ENCODE measurements at regions not wholly inside any gene's neighbourhood (a gene's known extent, or its start where the extent isn't known, plus 50 kb on each side); places are given as distances from the start of the nearest gene placed in this dataset.
A peak's percentile ranks its signal among the peaks of the same experiment; 100 is the strongest.
"Not testable (repeated sequence)": the region's sequence is repeated elsewhere in the genome, so short reads cannot be mapped to it uniquely, and the experiment has no call there.

DNA sequence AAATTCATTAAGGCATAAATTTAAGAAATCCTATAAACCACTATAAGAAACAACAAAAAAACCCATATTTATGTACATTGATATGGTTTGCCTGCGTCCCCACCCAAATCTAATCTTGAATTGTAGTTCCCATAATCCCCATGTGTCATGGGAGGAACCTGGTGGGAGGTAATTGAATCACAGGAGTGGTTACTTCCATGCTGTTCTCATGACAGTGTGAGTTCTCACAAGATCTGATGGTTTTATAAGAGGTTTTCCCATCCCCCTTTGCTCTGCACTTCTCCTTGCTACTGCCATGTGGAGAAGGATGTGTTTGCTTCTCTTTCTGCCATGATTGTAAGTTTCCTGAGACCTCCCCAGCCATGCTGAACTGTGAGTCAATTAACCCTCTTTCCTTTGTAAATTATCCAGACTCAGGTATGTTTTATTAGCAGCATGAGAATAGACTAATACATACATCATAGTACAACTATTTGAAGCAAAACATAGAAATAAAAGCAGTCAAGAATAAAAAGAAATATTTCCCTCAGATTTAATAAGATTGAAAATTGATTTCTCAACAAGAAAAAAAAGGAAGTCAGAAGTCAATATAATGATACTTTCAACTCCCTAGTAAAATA is 209.0 kb upstream of the GPC6 start:
- DNase-seq: no peak

DNA sequence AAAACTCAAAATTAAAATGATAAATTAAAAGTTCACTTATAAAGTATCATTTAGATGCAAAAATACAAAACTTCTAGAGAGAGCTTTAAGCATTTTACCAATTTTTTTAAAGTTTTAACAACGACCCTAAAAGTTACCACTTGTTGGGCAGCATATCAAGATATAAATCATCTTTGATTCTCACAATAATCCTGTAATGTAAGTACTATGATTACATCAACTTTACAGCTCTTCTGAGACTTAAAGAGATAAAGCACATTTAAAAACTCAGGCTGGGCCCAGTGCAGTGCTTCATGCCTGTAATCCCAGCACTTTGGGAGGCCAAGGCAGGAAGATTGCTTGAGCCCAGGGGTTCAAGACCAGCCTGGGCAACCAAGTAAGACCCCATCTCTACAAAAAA is 202.7 kb upstream of the GPC6 start:
- no peak for DNase-seq

DNA sequence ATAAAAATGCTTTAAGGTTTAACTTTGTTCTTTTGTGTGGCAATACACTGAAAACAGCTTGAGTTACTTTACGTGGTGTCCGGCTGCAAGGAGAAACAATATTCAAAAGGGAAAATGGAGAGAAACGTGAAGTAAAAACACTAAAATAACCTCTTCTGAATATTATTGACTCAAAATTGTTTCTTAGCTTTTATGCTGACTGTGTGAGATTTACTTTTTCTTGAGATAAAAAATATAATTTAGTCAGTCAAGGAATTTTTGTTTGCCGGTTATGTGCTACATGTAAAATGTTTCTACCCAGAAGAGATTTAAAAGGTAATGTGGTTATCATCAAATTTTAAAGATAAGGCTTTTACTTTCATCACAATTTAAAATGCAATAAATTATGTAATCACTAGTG is 200.6 kb upstream of the GPC6 start:
- no peak for DNase-seq

DNA sequence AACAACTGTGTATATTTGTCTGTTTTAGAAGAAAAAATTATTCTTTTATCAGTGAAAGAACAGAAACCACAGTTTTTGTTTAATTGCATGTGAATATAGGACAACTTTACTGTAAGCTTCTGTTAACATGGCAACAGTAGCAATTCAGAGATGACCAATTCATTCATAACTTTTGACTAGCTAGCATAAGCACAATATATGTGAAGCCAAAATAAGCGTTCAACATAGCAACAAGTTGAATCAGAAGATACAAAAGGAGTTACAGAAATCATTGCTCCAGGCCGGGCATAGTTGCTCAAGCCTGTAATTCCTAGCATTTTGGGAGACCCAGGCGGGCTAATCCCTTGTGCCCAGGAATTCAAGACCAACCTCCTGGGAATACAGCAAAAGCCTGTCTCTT is 197.1 kb upstream of the GPC6 start:
- DNase-seq: peak; percentile 78

DNA sequence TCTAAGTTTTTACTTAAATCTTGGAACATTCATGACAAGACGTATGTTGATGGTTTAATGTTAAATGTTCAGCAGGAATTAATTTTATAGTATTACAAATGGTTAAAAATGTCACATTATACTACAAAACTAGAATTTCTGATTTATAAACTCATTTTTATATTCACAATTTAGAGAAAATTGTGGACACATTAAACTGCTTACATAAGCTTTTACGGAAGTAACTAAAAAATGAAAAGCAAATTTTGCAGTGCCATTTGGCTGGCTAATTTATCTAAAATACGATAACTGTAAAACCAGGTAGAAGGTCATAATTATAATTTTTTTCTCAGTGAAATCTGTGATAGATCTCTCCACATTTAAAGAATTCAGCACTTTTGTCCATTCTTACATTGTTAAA is 190.2 kb upstream of the GPC6 start:
- no peak for DNase-seq

DNA sequence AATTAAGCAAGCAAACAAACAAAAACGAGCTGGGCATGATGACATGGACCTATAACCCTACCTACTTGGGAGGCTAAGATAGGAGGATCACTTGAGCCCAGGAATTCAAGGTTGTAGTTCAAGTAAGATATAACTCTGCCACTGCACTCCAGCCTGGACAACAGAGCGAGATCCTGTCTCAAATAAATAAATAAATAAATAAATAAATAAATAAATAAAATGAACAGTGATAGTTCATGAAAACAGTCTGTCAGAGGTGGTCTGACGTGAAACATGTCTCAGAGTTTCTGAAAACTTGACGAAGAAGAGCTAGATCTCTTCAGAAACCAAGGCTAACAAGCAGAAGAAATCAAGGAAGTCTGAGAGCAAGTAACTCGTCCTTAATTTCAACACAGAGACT is 188.8 kb upstream of the GPC6 start:
- DNase-seq: no peak

DNA sequence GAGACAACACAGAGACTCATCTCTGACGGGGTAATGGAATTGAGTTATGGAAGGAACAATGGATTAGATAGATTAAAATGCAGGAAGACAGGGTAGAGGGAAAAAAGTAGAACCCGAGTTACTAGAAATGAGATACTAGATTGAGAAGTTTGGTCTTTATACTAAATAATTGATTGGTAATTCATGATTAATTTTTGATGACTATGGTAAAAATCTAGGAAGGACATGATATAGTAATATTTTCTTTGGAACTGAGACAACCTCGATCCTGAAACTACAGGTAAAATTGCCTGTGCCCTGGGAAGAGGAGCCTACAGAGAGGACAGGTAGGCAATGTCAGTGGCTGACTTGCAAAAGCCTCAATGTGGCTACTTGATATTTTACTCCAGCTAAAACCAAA is 188.4 kb upstream of the GPC6 start:
- no peak for DNase-seq

DNA sequence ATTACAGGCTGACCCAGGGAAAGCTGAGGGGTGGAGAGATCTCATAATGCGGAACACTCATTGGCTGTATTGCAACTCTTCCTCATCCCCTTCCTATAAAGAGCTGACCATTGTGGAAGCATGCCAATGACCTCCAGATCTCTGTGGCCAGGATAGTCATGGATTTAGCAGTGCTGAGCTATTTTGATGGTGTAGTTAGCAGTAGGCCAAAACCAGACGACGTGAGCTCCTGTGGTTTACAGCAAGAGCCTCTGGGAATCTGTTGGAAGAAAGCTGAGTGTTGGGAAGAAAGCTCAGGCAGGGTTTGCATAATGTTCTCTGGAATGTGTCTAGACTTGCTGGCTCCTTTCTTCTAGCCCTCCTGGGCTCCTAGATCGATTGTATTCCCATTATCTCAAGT is 187.5 kb upstream of the GPC6 start:
- peak; percentile 71 for DNase-seq

DNA sequence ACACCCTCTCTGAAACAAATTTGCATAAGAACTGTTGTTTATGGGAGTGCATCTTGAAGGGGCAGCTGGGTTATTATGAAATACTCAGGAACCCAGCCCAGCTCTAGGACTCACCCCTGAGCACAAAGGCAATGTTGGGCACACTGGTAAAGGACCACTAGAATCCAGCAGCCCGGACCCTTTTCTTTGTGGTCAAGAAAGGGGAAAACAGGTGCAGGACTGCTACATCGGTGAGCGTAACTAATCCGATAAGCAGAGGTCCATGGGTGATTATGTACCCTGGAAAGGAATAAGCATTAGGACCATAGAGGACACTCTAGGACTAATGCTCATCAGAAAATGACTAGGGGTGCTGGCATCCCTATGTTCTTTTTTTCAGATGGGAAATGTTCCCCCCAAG is 185.0 kb upstream of the GPC6 start:
- DNase-seq: not testable (repeated sequence)

DNA sequence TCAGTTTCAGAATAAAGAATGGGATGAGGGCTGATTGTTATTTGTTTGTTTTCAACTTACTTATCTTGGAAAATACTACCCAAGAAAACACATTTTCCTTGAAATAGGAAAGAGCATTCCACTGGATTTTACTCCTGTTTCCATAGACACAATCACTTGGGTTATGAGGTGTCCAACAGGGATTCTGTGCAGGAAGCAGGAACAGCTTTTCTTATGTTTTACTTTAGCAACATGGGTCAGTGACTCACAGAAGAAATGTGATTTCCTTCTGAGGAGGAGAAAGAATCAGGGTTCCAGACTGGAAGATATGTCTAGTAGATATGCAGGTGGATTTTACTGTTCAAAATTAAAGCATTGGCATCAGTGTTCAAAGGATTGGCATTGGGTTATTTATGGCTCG is 180.8 kb upstream of the GPC6 start:
- DNase-seq: no peak

DNA sequence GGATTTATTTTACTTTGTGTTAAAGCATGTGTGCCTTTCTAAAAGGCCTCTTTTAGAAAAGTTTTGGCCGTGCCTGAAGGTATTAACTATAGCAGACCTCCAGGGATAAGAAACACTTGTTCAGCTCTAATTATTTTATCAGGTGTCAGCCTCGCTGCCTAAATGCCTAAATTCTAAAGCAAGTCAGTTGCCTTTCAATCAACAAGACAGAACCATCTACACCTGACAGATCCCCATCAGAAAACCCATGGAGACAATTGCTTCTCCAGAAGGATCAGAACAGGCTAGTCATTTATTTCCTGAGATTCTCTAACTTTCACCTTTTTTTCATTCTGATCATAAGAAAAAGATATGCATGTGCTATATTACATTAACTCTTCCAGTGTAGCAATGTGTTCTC is 171.4 kb upstream of the GPC6 start:
- DNase-seq: no peak

DNA sequence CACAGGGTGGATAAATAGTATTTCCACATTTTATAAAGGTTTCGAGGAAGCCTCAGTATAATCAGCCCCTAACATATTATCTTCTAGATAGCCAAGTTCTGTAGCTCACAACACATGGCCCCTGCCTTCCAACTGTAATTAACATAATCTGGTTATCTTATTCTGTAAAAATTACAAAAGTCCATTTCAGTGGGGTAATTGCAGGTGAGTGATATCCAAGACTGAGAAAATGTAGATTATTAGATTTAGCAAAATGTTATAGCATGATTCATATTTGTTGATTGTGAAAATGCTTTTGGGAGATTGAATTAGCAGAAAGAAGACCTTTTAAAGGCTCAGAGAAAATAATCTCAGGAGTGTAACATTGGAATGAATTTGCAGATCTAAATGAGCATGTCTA is 168.3 kb upstream of the GPC6 start:
- no peak for DNase-seq

DNA sequence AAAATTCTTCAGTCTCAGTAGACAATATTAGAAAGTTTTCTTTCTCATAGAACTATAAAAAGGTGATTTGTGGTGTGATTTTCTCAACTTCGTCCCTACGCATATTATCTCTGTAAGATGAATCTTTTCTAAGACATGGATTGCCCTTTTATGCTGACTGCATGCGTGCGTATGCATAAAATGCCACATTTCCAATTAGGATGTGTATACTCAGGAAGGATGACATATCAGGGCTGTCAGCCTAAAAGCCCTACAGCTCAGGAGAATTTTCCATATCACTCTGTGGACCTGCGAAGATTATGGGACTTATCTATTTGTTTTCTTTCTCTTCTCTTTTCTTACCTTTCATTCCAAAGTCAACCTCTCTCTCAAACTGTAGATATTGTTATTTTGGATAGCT is 166.5 kb upstream of the GPC6 start:
- no peak for DNase-seq

DNA sequence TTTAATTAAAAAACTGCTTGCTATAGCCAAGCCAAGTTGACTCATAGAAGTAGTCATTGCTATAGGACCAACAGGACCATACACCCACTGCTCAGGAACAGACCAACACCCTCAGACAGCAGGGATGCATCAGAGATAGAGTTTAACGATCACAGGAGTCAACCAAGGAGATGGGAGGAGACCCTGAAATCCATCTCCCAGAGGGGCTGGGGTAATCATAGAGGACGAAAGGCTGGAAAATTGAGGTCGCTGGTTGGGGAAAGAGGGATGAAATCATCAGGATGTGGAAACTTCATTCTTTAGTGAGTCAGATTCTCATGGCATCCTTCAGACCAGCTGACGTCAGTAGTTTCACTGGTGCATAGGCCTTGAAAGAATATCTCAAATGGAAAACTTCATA is 160.4 kb upstream of the GPC6 start:
- peak; percentile 68 for DNase-seq

DNA sequence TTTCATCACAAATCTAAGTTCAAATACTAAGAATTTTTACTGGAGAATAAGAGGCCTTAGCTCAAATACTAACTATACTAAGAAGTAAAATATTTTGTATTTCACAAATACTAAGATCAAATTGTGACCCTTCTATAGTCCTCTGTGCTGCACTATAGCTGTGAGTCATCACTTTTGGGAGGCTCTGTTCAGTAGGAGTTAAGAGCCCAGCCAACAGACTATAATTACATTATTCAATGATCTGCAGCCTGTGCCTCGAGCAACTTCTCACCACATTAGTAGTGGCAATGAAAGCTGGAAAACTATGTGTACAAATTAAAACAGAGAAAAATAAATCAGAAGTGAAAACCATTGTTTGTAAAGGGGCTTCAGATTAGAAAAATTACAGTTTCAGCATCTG is 147.3 kb upstream of the GPC6 start:
- DNase-seq: peak; percentile 31

DNA sequence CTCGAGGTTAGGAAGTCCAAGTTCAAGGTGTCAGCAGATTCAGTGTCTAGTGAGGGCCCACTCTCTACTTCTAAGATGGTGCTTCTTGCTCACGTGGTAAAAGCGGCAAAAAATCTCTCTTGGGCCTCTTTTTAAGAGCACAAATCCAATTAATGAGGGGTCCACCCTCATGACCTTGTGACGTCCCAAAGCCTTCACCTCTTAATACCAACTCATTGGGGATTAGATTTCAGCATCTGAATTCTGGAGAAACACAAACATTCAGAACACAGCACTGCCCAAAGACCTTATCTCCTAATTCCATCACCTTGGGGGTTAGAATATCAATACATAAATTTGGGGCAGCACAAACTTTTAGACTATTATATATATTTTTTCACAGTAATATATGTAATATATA is 146.4 kb upstream of the GPC6 start:
- DNase-seq: no peak

DNA sequence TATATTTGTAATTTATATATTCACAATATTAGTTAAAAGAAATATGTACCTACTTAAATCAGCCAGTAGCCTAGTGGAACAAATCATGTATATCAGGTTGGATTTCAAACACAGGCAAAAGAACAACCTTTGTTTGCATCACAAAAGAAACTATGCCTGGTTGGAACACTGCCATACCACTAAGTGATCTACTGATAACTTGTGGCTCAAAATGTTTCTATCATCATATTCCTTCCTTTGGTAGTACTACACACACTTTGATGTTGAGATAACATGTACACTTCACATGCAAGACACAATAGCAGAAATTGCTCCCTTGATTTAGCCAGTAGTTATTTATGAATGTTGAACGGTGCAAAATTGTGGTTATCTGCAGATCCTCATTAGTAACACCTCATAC is 146.0 kb upstream of the GPC6 start:
- DNase-seq: no peak

DNA sequence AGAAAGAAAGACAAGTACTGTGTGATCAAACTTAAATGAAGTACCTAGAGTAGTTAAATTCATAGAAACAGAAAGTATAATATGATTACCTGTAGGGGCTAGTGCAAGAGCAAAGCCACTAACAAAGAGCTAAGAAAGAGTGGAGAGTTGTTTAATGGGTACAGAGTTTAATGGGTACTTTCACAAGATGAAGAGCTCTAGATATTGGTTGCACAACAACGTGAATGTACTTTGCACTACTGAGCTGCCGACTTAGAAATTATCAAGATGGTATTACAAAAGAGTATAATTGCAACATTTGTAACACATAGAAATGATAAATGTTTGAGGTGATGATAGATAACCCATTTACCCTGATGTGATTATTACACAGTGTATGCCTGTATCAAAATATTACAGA is 140.3 kb upstream of the GPC6 start:
- no peak for DNase-seq

DNA sequence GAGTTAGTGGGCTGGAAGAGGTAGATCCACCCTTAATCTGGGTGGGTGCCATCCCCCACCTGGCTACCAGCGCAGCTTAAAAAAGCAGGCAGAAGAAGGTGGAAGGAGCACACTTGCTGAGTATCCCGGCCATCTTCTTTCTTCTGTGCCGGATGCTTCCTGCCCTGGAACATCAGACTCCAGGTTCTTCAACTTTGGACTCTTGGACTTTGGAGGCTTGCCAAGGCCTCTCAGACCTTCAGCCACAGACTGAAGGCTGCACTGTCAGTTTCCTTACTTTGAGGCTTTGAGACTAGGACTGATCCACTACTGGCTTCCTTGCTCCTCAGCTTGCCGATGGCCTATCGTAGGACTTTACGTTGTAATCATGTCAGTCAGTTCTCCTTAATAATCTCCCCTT is 127.6 kb upstream of the GPC6 start:
- DNase-seq: no peak

DNA sequence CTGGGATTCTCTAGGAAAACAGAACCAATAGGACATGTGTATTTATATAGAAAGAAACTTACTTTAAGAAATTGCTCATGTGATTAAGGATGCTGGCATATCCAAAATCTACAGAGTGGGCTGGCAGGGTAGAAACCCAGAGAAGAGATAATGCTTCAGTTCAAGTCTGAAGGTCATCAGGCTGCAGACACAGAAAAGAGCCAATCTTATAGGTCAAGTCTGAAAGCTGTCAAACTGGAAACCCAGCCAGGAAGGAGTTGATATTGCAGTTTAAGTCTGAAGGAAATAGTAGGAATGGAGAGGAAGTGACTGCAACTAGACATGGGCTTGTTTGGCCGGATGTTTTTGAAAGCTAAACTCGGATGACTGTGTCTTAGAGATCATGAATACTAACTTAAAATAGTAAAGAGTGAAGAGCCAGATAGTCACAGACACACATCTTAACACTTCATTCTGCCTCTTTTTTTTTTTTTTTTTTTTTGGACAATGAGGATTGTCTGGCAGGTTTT is 125.3 kb upstream of the GPC6 start:
- no peak for DNase-seq

DNA sequence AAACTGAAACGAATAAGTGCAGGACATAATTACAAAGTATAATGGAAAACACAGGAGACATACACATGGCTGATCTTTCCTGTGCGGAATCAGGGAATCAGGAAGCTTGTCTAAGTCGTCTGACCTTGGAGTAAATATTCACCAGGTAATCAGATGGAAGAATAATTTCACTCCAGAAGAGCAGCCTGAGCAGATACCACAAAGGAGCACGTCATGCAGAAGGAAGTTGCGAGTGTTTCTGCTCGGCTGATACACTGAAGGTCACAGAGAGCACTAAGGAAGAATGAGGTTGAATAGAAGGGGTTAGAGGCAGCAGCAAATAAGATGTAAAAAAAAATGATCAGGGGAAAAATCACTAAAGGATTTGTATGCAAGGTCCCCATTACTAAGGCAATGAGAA is 122.3 kb upstream of the GPC6 start:
- DNase-seq: no peak

DNA sequence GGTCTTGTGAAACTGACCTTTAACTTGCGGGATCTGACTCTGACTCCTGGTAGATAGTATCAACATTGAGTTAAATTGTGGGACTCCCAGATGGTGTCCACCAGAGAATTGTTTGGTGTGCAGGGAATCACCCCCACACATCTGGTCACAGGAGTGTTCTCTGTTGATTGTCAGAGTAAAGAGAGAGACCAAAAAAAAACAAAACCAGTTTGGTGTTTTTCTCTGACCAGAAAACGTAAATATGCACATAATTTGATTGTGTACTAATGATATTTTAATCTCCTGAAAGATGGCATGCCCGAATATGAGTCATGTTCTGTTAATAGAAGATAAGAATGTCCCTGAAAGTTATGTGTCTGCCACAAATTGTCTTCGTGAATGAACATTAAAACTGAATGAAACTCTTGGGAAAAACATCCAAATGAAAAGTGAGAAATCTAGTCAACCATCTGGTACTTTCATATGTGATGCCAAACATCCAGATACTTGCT is 118.5 kb upstream of the GPC6 start:
- DNase-seq: peak; percentile 1

DNA sequence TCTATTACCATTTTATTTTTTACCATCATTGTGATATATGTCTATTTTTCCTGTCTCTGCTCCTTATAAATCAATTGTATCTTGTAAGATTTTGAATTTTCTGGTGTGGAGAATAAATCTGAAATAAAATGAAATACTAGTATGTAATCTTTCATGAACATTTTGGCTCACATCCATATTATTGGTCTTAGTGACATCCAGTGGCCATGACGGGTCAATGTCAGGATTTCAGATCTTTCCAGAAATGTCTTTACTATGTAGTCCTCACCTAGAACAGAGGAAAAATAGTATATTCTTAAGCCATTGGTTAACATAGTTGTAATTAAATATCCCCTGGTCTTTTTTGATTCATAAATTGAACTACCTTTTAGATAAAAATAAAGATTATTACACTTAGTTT is 109.8 kb upstream of the GPC6 start:
- DNase-seq: peak; percentile 1

DNA sequence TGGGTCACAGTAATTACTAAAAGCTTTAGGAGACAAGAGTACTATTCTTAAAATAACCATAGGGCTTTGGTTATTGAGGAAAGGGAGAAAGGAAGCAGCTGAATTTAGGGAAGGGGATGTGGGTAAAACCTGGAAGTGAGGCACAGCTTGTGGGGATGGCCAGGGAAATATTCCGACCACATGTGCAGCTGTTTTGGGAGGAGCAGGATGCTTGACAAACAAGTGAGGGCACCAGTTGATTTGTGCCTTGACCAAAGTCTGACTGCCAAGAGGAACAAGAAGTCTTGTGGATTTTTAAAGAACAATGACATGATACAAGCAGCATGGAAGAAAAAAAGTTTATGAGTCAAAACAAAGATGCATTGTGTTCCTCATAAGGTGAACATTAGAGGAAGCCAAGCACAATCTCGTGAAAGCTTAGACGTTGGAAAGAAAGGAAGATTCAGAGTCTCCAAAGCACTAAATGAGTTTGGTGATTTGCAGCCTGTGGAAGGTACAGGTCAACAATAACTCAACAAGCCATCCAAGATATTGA is 108.5 kb upstream of the GPC6 start:
- DNase-seq: no peak

DNA sequence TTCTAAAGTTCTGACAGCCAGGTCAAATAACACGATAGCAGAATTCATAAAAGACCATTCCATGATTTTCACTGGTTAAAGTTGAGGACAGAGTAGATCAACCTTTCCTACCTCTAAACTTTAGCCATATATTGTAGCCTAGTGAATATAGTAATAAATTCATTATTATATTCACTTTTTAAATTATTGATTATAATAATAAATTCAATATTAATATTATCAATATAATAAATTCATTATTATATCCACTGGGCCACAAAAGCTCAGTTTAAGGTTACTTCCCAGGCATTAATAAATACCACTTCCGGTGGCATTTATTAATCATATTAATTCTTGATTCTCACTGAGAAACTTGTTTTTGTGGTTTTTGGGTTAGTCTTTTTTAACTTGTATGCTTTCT is 85.7 kb upstream of the GPC6 start:
- no peak for DNase-seq

Data from fibroblast of skin of scalp (primary cell).